ENCODE measurements at regions not wholly inside any gene's neighbourhood (a gene's known extent, or its start where the extent isn't known, plus 50 kb on each side); places are given as distances from the start of the nearest gene placed in this dataset.

DNA sequence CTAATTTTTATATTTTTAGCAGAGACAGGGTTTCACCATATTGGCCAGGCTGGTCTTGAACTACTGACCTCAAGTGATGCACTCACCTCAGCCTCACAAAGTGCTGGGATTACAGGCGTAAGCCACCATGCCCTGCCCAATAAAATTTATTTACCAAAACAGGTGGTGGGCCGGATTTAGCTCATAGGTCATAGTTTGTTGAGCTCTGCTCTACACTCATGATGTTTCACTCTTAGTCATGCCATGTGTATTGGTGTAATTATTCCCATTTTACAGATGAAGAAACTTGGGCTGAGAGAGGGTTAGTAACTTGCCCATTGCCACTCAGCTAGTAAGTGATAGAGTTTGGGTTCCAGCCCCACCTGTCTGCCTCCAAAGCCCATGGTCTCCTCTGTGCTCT lies 93.1 kb upstream of the WWC1 start:
- H3K4me3 ChIP-seq (ENCODE audit: control insufficient read depth, low read depth, low read length): no peak overlapping the region
- no peak for DNase-seq (ENCODE audit: low read depth)
- TF ChIP-seq, protein P1, sequence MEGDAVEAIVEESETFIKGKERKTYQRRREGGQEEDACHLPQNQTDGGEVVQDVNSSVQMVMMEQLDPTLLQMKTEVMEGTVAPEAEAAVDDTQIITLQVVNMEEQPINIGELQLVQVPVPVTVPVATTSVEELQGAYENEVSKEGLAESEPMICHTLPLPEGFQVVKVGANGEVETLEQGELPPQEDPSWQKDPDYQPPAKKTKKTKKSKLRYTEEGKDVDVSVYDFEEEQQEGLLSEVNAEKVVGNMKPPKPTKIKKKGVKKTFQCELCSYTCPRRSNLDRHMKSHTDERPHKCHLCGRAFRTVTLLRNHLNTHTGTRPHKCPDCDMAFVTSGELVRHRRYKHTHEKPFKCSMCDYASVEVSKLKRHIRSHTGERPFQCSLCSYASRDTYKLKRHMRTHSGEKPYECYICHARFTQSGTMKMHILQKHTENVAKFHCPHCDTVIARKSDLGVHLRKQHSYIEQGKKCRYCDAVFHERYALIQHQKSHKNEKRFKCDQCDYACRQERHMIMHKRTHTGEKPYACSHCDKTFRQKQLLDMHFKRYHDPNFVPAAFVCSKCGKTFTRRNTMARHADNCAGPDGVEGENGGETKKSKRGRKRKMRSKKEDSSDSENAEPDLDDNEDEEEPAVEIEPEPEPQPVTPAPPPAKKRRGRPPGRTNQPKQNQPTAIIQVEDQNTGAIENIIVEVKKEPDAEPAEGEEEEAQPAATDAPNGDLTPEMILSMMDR (conservative IDR thresholded peaks at IDR 0.05; ENCODE audit: control insufficient read depth, insufficient read depth, low read depth, low read length): no peak

GRCh38 chr5:168202996-168203395 lies 88.4 kb upstream of the WWC1 start:
- TF ChIP-seq, protein P1 (conservative IDR thresholded peaks at IDR 0.05; ENCODE audit: control insufficient read depth, insufficient read depth, low read depth, low read length): no peak
- DNase-seq (ENCODE audit: low read depth): no peak
- H3K4me3 ChIP-seq (ENCODE audit: control insufficient read depth, low read depth, low read length): no peak overlapping the region

DNA sequence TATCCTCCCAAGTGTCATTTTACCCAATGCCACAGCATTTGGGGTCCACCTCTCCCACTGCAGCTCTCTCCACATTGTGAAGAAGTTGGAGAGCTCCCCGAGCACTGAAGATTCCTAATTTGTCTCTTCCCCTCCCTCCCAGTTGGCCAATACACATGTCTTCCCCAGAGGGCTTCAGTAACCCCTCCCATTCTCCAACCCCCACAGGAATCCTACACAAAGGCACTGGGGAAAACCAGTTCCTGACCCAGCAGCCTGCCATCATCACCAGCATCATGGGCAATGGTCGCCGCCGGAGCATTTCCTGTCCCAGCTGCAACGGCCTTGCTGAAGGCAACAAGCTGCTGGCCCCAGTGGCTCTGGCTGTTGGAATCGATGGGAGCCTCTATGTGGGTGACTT lies 87.3 kb upstream of the WWC1 start:
- H3K4me3 ChIP-seq (ENCODE audit: control insufficient read depth, low read depth, low read length): no peak overlapping the region
- TF ChIP-seq, protein P1 (conservative IDR thresholded peaks at IDR 0.05; ENCODE audit: control insufficient read depth, insufficient read depth, low read depth, low read length): no peak
- DNase-seq (ENCODE audit: low read depth): no peak

DNA sequence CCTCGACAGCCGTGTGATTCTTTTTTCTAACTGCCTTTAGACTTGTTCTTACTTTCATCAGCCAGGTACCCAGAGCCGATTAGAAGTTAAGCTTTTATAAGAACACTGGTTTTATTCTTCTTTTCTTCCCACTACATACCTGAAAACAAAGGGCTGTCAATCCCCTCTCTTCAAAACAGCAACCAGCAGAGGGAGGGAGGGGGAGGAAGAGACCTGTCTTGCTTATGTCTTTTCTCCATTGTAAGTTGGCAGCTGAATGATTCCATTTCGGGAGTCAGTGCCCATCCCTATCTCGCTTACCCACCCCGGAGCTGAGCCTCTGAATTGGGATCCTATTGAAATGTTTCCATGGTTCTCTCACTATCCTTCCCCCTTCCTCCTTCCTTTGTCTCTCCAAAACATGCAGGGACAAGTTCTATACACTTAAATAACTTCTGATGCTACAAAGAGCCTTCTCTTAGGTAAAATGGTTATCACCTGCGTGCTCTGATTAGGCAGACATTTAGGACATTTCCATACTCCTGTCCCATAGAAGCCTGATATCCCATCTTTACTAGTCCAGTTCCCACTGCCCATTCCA lies 83.9 kb upstream of the WWC1 start:
- H3K4me3 ChIP-seq (ENCODE audit: control insufficient read depth, low read depth, low read length): no peak overlapping the region
- TF ChIP-seq, protein P1 (conservative IDR thresholded peaks at IDR 0.05; ENCODE audit: control insufficient read depth, insufficient read depth, low read depth, low read length): no peak
- no peak for DNase-seq (ENCODE audit: low read depth)

DNA sequence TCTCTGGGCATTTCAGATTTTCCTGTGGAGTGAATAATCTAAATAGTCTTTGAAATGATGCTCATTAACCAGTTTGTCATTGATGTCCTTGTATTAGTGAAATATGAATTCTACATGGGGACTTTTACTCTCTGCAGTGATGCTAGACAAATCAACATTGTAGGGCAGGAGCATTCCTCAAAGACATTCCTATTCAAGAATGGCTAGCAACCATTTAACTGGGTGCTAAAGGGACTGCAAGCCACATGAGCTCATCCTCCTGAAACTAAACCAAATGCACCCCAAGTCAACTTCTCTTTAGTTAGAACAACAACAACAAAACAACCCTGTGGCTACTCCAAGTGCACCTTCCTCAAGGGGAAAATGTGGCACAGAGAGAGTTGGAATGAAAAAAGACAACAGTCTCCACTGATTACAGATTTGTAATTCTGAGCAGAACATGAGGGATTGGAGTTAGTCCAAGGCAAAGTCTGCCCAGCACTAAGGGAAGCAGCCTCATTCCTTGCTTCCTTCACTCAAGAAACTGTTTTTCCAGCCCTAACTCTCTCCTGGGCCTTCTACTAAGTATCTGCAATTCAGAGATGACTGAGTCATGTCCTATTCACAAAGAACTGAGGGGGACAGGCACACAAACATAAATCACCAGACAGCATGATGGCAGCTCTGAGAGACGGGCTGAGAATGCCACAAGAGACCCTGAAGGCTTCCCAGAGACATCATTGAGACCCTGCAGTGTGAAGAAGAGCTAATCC lies 82.0 kb upstream of the WWC1 start:
- TF ChIP-seq, protein P1 (conservative IDR thresholded peaks at IDR 0.05; ENCODE audit: control insufficient read depth, insufficient read depth, low read depth, low read length): no peak

DNA sequence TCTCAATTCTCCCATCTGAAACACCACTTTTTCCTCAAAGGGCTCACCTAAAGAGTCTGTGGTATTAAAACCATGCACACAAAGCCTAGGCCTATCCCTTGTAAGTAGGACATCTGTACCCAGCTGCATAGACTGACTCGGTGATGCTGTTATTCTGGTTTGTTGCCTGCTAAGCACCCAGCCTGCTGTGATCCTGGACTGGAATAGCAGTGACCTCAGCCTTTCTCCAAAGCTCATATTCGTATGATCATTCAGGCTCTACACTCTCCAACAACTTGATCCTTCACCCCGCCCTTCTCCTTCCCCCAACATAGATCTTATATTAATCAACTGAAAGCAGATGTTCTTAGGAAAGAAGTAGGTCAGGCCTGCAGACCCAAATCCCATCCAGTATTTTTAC lies 81.4 kb upstream of the WWC1 start:
- no peak for DNase-seq (ENCODE audit: low read depth)
- H3K4me3 ChIP-seq (ENCODE audit: control insufficient read depth, low read depth, low read length): no peak overlapping the region
- TF ChIP-seq, protein P1 (conservative IDR thresholded peaks at IDR 0.05; ENCODE audit: control insufficient read depth, insufficient read depth, low read depth, low read length): no peak

More for the DNA sequence above, 82.0 kb upstream of the WWC1 start:
- no peak for DNase-seq (ENCODE audit: low read depth)
- no peak overlapping the region for H3K4me3 ChIP-seq (ENCODE audit: control insufficient read depth, low read depth, low read length)
